HG03460 (cell line): ENCODE measurements at regions not wholly inside any gene's neighbourhood (a gene's known extent, or its start where the extent isn't known, plus 50 kb on each side); places are given as distances from the start of the nearest gene placed in this dataset.

ENCODE experiments used
- ATAC-seq: cut with Tn5 transposase; IDR thresholded peaks from one replicate; pipeline ENCODE4 v1.9.1; 2021; ENCODE audit not compliant: unreplicated experiment

DNA sequence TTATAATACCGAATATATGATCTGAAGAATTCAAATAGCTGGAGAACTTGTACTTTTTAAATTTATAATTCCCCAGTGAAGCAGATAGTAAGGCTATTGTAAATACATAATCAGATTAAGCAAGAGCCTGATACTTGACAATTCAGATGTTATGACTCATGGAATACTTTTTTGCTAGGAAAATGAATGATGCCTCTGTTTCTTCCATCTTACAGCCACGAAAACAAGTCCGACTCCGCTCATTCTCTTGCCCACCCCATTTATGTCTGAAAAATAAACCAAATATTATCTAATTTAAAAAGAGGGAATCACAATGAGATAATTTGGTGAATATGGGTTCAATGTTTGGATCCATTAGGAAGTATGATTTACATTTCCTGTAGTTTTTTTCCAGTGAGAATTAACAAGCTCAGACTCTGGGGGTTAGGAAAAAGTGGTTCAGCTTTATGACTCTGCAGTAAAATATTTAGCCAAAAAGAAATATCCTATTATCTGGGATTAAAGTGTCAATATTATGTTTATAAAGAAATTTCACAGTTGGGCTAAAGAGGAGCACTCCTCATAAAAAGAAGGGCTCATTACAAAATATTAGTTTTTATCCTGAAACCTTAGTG, 50.4 kb upstream of the DAB1 start:
- no peak for ATAC-seq
